ENCODE measurements at regions not wholly inside any gene's neighbourhood (a gene's known extent, or its start where the extent isn't known, plus 50 kb on each side); places are given as distances from the start of the nearest gene placed in this dataset.

DNA sequence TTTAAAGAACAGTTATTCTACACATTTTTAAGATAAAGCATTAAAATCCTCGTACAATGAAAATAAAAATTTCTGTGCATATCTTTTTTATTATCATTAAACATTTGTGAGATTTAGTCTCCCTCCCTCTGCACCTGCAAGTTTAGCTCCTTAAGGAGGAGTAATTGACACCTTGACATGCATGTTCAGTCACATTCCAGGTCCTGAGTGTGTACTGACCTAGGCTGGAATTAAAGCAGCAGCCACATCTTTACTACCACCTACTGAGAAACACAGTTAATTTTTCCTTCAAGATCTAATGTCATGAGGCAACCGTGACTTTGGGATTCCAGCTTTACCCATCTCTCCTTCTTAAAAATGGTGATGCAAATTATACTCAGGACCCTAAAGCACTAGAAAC is 123.1 kb upstream of the FREM2 start:
- intact Hi-C loops (cut with DNase I): no loop called here
- Histone ChIP-seq H3K27ac (no peak overlapping the region), H3K27me3 (no peaks in the 10 kb centered on the region), H3K4me1 (no peaks in the 10 kb centered on the region), H3K36me3 (no peaks in the 10 kb centered on the region), H3K9me3 (no peaks in the 10 kb centered on the region), H3K4me3 (no peak overlapping the region)
- ATAC-seq (peak; percentile 67), DNase-seq (no peak)
- TF ChIP-seq, protein P1, sequence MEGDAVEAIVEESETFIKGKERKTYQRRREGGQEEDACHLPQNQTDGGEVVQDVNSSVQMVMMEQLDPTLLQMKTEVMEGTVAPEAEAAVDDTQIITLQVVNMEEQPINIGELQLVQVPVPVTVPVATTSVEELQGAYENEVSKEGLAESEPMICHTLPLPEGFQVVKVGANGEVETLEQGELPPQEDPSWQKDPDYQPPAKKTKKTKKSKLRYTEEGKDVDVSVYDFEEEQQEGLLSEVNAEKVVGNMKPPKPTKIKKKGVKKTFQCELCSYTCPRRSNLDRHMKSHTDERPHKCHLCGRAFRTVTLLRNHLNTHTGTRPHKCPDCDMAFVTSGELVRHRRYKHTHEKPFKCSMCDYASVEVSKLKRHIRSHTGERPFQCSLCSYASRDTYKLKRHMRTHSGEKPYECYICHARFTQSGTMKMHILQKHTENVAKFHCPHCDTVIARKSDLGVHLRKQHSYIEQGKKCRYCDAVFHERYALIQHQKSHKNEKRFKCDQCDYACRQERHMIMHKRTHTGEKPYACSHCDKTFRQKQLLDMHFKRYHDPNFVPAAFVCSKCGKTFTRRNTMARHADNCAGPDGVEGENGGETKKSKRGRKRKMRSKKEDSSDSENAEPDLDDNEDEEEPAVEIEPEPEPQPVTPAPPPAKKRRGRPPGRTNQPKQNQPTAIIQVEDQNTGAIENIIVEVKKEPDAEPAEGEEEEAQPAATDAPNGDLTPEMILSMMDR (IDR thresholded peaks at IDR 0.05): no peak

DNA sequence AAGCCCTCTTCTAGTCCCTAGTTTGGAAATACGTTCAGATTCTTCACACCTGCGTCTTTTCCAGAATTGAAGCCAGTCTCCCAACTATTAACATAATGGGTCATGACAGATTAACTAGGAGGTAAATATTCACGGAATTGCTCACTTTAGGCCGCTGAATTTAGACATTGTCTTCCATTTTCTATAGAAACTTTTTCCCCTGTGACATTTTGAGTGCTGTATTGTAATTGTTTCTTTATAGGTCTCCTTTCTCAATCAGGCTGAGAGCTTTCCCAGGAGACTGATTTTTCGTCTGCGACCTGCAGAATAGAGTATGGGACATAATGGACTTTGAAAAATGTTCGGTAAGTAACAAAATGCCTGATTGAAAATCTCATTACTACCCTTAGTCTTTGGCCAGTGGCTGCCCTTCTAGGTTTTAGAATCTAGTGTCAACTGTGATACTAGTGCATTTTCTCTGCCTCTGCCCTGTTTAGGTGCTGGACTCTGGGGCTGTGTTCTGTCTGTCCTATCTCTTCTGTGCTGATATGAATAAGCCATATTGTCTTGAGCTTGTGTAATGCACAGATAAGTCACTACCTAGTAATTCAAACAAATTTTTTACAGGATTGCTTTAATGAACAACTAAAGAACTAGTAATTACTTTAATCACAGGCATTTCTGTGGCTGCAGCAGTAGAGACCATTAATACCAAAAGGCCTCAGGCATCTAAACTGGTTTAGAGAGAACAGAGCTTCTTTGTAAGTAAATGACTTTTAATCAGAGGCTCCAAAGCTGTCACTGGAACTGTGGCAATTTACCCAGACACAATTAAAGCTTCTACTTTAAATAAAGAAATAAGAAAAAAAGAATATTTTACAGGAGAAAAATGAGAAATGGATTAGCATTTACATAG is 122.4 kb upstream of the FREM2 start:
- TF ChIP-seq, protein P1 (IDR thresholded peaks at IDR 0.05): no peak
- ATAC-seq (no peak), DNase-seq (no peak)
- H3K27ac ChIP-seq: no peak overlapping the region
- H3K4me1 ChIP-seq: no peaks in the 10 kb centered on the region
- no peak overlapping the region for H3K4me3 ChIP-seq
- H3K36me3 ChIP-seq: no peaks in the 10 kb centered on the region
- no peaks in the 10 kb centered on the region for H3K9me3 ChIP-seq
- no peaks in the 10 kb centered on the region for H3K27me3 ChIP-seq
- intact Hi-C loops (cut with DNase I): no loop called here

DNA sequence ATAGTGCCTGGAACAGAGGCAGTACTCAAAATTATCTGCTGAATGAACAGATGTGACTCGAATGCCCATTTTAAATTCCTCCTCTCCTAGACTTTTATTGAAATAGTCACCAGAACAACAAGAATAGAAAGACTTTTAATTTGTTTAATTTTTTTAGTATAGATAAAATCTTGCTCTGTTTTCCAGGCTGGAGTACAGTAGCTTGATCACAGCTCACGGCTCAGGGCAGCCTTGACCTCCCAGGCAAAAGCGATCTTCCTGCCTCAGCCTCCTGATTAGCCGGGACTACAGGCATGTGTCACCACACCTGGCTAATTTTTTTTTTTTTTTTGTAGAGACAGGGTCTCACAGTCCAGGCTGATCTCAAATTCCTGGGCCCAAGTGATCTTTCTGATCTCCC is 120.9 kb upstream of the FREM2 start:
- DNase-seq: no peak
- intact Hi-C loops (cut with DNase I): no loop called here

DNA sequence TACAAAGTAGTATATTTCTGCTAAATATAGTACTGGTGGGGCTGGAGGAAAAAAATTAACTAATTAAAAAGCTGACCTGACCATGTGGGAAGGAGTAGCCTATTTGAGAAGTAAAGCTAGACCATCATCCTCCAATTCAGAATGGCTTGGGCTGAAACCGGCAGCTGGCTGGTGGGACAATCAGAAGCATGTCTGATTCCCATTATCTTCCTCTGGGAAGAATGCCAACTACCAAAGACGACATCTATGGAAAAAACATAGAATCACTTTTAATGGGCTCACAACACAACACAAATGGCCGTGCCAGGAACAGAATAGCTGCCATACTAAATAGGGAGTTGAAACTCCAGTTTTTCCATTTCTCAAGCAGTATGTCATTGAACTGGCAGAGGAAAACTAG is 120.4 kb upstream of the FREM2 start:
- intact Hi-C loops (cut with DNase I): no loop called here
- no peaks in the 10 kb centered on the region for H3K27me3 ChIP-seq
- no peak for ATAC-seq
- no peaks in the 10 kb centered on the region for H3K9me3 ChIP-seq
- no peak overlapping the region for H3K27ac ChIP-seq
- no peaks in the 10 kb centered on the region for H3K36me3 ChIP-seq
- TF ChIP-seq, protein P1 (IDR thresholded peaks at IDR 0.05): no peak
- DNase-seq: no peak
- no peak overlapping the region for H3K4me3 ChIP-seq
- no peaks in the 10 kb centered on the region for H3K4me1 ChIP-seq

More for the DNA sequence above, 120.9 kb upstream of the FREM2 start:
- Histone ChIP-seq H3K4me3 (no peak overlapping the region), H3K27me3 (no peaks in the 10 kb centered on the region), H3K4me1 (no peaks in the 10 kb centered on the region), H3K9me3 (no peaks in the 10 kb centered on the region), H3K27ac (no peak overlapping the region), H3K36me3 (no peaks in the 10 kb centered on the region)
- ATAC-seq: no peak
- TF ChIP-seq, protein P1 (IDR thresholded peaks at IDR 0.05): no peak

DNA sequence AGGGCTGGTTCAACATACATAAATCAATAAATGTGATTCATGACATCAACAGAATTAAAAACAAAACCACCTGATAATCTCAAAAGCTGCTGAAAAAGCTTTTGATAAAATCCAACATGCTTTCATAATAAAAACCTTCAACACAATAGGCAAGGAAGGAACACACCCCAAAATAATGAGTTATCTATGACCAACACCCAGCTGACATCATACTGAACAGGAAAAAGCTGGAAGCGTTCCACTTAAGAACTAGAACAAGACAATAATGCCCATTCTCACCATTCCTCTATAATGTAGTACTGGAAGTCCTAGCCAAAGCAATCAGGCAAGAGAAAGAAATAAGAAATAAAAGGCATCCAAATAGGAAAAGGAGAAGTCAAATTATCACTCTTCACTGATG is 116.2 kb upstream of the FREM2 start:
- Histone ChIP-seq H3K4me3 (no peak overlapping the region), H3K9me3 (no peaks in the 10 kb centered on the region), H3K36me3 (no peaks in the 10 kb centered on the region), H3K27ac (no peak overlapping the region), H3K27me3 (no peaks in the 10 kb centered on the region), H3K4me1 (no peaks in the 10 kb centered on the region)
- TF ChIP-seq, protein P1 (IDR thresholded peaks at IDR 0.05): no peak
- ATAC-seq (no peak), DNase-seq (no peak)
- intact Hi-C loops (cut with DNase I): no loop called here
